ENCODE measurements at regions not wholly inside any gene's neighbourhood (a gene's known extent, or its start where the extent isn't known, plus 50 kb on each side); places are given as distances from the start of the nearest gene placed in this dataset.

DNA sequence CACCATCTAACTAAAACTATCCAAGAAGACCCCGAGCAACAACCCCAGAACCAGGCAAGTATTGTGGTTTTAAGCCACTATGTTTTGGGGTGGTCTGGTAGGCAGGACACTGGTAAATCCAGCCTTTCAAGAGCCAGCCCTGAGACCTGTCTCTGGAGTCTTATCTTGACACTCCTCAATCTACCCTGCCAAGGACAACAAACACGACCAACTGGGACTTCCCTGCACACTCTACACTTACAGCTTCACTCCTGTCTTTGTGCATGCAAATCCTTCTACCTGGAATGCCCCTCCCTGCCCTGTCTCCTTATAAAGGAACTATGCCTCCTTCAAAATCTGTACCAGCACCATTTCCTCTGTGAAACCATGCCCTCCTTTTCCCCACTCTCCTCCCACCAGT lies 107.3 kb downstream of the RPL27A start:
- TF ChIP-seq SIN3A (IDR thresholded peaks at IDR 0.05; ENCODE audit: borderline replicate concordance, insufficient read depth, low read length), result no peak
- TF ChIP-seq POLR2AphosphoS5 (IDR thresholded peaks at IDR 0.05; ENCODE audit: low read depth, low read length), result no peak
- no peak for TF ChIP-seq TAF1 (IDR thresholded peaks at IDR 0.05; ENCODE audit: borderline replicate concordance, insufficient read depth, low read length)
